ENCODE measurements at regions not wholly inside any gene's neighbourhood (a gene's known extent, or its start where the extent isn't known, plus 50 kb on each side); places are given as distances from the start of the nearest gene placed in this dataset.

DNA sequence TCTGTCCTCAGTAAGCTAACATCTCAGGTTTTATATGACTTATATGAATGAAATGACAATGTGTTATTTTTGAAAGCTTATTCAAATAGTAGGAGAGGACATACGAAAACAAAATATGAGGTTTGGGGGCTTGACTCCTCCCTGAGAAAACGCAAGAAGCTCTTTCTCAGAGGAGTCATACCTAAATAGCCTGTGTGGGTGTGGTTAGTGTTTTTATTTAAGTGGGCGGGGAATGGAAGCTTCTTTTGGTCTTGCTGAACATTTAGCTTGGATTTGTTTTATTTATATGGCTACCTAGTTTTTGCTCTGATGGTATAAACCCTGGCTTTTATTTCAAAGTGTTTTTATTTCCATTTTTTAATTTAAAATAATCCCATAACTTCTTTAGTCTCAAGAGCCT lies 72.1 kb upstream of the DSG1 start:
- TF ChIP-seq, protein P1, sequence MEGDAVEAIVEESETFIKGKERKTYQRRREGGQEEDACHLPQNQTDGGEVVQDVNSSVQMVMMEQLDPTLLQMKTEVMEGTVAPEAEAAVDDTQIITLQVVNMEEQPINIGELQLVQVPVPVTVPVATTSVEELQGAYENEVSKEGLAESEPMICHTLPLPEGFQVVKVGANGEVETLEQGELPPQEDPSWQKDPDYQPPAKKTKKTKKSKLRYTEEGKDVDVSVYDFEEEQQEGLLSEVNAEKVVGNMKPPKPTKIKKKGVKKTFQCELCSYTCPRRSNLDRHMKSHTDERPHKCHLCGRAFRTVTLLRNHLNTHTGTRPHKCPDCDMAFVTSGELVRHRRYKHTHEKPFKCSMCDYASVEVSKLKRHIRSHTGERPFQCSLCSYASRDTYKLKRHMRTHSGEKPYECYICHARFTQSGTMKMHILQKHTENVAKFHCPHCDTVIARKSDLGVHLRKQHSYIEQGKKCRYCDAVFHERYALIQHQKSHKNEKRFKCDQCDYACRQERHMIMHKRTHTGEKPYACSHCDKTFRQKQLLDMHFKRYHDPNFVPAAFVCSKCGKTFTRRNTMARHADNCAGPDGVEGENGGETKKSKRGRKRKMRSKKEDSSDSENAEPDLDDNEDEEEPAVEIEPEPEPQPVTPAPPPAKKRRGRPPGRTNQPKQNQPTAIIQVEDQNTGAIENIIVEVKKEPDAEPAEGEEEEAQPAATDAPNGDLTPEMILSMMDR (IDR thresholded peaks at IDR 0.05; ENCODE audit: borderline replicate concordance, control extremely low read depth, extremely low read depth, insufficient read depth, missing control alignments): no peak
- DNase-seq (ENCODE audit: low spot score): no peak
- in situ Hi-C loops (cut with MboI; ENCODE audit: low sequenced_read_pairs, unreplicated experiment): no loop called here

DNA sequence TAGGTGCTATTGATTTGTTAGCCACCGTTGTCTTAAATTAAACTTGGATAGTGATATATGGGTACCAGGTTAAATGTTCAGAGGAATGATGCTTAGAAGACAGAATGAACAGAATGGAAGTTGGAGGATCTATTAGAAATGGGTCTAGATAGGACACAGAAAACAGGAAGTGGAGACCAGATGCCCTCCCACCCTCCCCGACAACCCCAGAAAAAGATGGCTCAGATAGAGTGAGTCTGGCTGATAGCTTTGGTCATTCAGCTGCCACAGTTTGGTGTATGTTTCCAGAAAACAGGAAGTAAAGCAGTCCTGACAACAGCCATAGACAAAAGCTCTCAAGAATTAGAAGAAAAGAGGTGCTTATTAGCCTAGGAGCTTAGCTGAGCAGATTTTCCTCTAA lies 71.5 kb upstream of the DSG1 start:
- no peak for DNase-seq (ENCODE audit: low spot score)
- TF ChIP-seq, protein P1 (IDR thresholded peaks at IDR 0.05; ENCODE audit: borderline replicate concordance, control extremely low read depth, extremely low read depth, insufficient read depth, missing control alignments): no peak
- in situ Hi-C loops (cut with MboI; ENCODE audit: low sequenced_read_pairs, unreplicated experiment): no loop called here

DNA sequence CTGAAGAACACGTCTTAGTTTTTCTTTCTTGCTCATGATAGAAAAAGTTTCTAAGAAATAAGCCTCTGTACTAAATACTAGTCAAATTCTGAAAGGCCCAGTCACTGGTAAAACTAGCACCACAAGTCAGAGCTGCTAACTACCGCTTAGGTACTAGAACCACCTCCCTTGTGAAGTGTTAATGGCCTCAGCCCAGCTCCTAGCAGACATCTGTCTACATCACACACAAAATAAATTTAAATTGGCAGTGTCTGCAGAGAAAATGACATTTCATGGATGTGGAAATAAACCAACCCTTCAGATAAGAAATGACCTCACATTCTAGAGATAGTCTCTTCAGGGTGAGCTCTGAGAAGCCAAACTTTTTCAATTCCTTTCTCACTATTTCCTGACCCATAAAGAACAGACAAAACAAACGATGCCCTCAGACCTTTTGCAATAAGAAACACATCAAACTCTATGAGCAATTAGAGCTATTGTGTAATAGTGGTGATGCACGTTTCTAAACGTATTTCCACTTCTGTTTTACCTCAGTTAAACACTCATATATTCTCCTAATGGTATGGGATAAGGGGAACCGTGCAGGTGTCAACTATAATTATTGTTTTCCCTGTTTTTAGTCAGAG lies 70.3 kb upstream of the DSG1 start:
- TF ChIP-seq, protein P1 (IDR thresholded peaks at IDR 0.05; ENCODE audit: borderline replicate concordance, control extremely low read depth, extremely low read depth, insufficient read depth, missing control alignments): no peak
- in situ Hi-C loops (cut with MboI; ENCODE audit: low sequenced_read_pairs, unreplicated experiment): no loop called here
- DNase-seq (ENCODE audit: low spot score): no peak

DNA sequence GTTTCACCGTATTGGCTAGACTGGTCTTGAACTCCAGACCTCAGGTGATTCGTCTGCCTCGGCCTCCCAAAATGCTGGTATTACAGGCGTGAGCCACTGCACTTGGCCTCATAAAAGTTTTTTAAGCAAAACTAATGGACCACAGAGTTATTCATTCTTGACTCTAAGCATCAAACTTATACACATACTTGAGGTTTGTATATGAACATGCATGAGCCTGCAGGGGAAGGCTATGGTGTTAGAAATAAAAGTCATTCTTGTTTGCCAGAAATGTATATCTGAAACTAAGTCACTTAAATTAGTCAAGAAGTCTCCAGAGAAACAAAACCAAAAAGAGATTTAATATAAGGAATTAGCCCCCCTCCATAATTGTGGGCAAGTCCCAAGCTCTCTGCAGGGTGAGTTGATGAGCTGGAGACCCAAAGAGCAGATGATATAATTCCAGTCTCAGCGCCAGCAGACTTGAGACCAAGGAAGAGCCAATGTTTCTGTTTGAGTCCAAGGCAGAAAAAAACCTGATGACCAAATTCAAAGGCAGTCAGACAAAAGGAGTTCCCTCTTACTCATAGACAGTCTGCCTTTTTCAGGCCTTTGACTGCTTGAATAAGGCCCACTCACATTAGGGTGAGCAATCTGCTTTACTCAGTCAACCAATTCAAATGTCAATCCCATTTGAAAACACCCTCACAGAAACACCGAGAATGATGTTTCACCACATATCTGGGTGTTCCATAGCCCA lies 69.0 kb upstream of the DSG1 start:
- TF ChIP-seq, protein P1 (IDR thresholded peaks at IDR 0.05; ENCODE audit: borderline replicate concordance, control extremely low read depth, extremely low read depth, insufficient read depth, missing control alignments): no peak
- in situ Hi-C loops (cut with MboI; ENCODE audit: low sequenced_read_pairs, unreplicated experiment): no loop called here
- DNase-seq (ENCODE audit: low spot score): no peak

DNA sequence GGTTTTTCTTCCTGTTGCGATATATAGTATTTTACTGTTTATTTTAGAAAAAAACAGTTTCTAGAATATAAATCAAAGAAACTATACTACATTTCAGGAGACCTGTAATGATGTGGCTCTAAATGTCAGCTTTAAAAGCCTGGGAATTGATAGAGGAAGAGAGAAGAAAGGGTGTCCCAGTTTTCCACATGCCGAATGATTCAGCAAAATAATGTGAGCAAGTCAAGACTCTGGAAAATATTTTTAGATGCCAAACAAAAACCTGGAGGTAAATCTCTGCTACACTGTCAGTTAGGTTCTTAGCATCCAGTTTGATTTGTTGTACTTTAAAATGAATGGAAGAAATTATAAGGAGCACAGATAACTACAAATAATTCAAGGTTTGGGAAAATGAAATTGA lies 67.1 kb upstream of the DSG1 start:
- DNase-seq (ENCODE audit: low spot score): no peak
- in situ Hi-C loops (cut with MboI; ENCODE audit: low sequenced_read_pairs, unreplicated experiment): no loop called here
- TF ChIP-seq, protein P1 (IDR thresholded peaks at IDR 0.05; ENCODE audit: borderline replicate concordance, control extremely low read depth, extremely low read depth, insufficient read depth, missing control alignments): no peak

DNA sequence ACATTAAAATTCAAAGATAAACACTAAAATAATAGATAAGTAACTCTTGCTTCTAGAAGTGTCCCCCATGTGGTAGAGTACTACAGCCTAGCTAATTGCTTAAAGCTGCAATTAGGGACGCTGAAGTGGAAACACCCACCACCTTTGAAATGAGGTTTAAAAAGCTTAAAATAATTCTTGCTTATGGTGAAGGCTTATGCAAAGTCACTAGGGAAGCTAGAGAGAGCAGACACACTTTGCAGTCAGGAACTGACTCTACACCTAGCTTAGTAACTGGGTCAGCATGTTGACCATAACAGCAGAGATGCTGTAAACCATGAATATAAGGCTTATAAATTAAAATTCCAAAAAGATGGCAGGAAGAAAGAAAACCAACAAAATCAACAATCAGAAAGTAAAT lies 65.4 kb upstream of the DSG1 start:
- in situ Hi-C loops (cut with MboI; ENCODE audit: low sequenced_read_pairs, unreplicated experiment): no loop called here
- no peak for DNase-seq (ENCODE audit: low spot score)
- TF ChIP-seq, protein P1 (IDR thresholded peaks at IDR 0.05; ENCODE audit: borderline replicate concordance, control extremely low read depth, extremely low read depth, insufficient read depth, missing control alignments): no peak
